NCI-H1105 treated with DMSO at 0.1 percent for 48 hours (cell line): ENCODE measurements at regions not wholly inside any gene's neighbourhood (a gene's known extent, or its start where the extent isn't known, plus 50 kb on each side); places are given as distances from the start of the nearest gene placed in this dataset.
"Not testable (repeated sequence)": the region's sequence is repeated elsewhere in the genome, so short reads cannot be mapped to it uniquely, and the experiment has no call there.

Experiments used
- DNase-seq: peaks from one replicate; lab custom pipeline; 2025; lab: John Stamatoyannopoulos, UW

DNA sequence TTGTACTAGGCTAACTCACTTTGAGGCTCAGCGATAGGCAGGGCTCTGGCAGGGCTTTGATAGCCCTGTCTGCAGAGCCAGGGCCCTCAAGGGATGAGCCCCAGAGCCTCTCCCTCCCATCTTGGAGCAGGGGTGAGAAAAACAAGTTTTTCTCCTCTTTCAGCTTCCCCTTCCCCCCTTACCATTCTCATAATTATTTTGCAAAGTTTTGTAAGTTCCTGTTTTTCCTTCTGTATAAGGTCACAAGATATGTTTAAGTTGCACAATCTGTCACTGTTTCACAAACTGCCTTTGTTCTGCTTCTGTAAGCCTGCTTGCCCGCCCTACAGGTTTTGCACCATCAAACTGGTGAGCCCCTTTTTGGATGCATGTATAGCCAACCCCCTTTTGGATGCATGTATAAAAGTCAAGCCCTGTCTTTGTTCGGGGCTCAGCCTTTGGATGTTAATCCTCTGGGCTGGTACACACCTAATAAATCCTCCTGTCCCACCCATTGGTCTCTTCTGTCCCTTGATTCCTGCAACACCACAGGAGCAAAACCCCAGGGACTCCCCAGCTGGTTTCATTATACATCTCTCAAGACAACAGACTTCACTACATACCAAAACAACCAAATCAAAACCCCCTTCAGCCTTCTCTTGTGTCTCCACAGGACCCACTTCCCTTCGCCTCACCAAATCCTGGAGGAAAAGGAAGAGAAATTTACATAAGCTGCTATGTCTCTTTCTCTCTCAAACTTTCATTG lies 52.5 kb upstream of the RESF1 start:
- DNase-seq: no peak

DNA sequence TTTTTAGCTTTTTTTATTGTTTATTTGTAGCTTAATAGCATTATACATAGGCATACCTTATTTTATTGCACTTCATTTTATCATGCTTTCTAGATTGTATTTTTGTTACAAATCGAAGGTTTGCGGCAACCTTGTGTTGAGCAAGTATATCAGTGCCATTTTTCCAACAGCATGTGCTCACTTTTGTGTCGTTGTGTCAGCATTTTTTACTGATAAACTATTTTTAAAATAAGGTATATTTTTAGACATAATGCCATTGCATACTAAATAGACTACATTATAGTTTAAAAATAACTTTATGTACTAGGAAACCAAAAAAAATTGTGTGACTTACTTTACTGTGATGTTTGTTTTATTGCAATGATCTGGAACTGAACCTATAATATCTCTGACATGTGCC lies 56.2 kb upstream of the RESF1 start:
- DNase-seq: no peak

GRCh38 chr12:31900271-31900670 lies 58.9 kb upstream of the RESF1 start:
- DNase-seq: no peak

DNA sequence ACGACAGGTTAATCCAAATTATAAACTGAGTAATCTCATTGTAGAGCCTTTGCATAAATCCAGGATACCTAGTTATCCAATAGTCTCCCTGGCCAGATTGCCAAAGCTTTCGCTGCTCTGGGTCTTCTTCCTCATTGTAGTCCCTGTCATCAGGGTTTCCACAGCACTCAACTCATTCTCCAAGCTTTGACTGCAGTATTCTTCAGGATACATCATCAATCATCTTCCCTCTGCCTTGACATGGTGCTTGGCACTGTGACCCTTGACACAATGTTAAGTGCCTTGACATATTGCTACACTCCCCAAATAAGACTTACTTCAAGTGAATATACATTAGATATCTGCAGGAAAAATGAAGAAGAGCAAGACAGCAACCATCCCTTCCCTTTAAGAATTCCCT lies 60.1 kb upstream of the RESF1 start:
- no peak for DNase-seq

DNA sequence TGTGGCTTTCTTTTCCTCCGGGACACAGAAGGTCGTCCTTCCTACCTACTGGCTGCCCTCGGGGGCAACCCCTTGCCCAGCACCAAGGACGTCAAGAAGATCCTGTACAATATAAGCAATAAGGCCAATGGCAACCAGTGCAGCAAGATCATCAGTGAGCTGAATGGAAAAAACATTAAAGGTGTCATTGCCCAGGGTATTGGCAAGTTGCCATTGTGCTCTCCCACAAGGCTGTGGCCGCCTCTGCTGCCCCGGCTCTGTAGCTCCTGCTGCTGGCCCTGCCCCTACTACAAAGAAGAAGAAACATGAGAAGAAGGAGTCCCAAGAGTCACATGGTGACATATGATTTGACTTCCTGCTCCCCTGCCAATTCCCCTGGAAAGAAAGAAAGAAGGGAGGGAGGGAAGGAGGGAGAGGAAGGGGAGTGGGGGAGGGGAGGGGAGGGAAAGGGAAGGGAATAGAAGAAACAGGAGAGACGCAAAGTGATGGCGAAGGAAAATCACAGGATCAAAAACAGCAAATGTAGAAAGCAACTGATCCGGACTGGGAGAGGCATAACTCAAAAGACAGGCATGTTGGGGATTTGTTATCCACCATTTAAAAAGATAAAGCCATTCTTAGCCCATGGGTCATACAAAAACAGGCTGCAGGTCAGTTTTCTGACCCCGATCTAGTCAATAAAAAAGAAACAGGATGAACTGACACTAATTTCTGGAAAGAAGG lies 61.3 kb upstream of the RESF1 start:
- DNase-seq: peak; percentile 50

GRCh38 chr12:31897092-31897491 lies 62.1 kb upstream of the RESF1 start:
- not testable (repeated sequence) for DNase-seq

- no peak for DNase-seq
Observed at GRCh38 chr12:31896514-31897039, 62.6 kb upstream of the RESF1 start.

DNA sequence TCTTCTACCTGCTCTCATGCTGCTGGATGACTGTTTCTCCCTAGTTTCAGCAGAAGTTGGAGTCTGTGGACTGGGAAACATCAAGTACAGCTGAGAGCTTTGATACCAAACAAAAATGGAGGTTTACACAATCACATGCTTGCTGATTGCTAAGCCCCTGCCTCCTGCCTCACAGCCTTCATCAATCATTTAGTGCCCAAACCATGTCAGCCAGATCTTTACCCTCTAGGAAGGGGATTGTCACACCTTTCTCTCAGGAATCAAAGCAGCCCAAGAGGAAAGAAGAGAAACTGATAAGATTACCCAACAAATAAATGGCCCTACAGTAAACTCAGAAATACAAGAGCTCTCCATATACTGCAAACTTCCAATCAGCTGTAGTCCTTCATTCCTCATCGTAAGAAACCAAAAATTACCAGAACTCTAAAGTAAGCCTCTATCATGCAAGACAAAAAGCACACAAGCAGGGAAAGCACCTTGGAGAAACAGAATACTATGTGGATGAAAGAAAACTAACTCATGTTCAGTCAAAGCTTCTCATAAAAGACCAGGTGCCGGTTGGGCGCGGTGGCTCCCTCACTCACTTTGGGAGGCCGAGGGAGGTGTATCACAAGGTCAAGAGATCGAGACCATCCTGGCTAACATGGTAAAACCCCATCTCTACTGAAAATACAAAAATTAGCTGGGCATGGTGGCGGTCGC lies 63.6 kb upstream of the RESF1 start:
- DNase-seq: no peak

- no peak for DNase-seq
Observed at GRCh38 chr12:31890295-31891285, 68.6 kb upstream of the RESF1 start.

GRCh38 chr12:31887109-31887811 lies 72.0 kb upstream of the RESF1 start:
- DNase-seq: no peak

GRCh38 chr12:31882682-31883081 lies 76.5 kb upstream of the RESF1 start:
- DNase-seq: not testable (repeated sequence)

DNA sequence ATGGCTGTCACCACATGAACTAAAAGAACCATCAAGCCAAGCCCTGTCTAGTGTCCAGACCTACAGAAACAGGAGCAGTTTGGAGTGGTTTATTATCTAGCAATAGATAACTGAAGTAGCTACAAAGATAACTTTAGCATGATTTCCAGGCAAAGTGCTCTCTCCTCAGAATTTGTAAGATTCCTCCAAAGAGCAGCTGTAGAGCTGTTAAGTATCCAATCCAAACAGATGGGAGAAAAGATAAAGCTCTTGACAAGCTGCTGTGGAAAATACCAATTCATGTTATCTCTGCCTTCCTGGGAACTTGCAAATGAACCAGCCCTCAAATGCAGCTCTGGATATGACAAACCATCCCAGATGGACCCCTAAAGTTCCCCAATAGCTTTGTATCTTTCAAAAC lies 78.9 kb upstream of the RESF1 start:
- DNase-seq: no peak

GRCh38 chr12:31877884-31878283 lies 81.3 kb upstream of the RESF1 start:
- DNase-seq: no peak

GRCh38 chr12:31876568-31877424 lies 82.4 kb upstream of the RESF1 start:
- no peak for DNase-seq

DNA sequence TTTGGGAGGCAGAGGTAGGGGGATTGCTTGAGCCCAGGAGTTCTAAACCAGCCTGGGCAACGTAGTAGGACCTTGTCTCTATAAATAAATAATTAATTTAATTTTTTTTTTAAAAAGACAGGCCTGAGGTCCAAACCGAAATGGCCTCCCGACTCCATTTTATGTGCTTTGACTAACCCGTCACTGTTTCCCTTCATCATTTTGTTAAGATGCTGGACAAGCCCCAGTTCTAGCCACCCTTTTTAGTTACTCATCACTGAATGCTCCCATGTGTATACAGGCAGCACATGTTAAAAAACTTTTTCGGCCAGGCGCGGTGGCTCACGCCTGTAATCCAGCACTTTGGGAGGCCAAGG lies 83.6 kb upstream of the RESF1 start:
- no peak for DNase-seq

DNA sequence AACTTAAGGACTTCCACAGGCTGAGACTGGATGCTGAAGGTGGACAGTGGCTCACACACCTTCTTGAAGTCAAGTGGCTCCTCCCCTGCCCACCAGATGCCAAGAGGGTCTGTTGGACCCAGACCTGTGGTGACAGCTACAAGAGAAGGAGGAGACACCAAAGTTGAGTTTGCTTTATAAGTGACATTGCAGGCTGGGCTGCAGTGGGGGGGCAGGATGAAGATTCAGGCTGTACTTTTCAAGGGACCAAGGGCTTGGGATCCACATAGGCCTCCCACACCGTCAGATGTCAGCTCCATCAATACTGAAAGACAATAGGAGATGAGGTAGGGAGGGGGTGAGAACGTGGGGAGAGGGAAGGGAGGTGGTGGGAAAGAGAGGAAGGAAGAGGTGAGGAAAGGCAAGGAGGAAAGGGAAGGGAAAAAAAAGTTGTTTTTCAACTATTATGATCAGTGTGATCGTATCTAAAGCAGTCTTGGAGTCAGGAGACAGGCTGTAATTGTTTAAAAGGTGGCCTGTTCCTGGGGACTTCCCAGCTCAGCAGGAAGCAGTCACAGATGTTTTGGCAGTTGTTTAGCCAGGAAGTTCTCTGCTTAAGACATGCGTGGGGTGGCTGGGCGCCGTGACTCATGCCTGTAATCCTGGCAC lies 84.1 kb upstream of the RESF1 start:
- DNase-seq: no peak

- no peak for DNase-seq
Observed at GRCh38 chr12:31872831-31873604, 86.2 kb upstream of the RESF1 start.

GRCh38 chr12:31869972-31870371 lies 89.2 kb upstream of the RESF1 start:
- DNase-seq: no peak

DNA sequence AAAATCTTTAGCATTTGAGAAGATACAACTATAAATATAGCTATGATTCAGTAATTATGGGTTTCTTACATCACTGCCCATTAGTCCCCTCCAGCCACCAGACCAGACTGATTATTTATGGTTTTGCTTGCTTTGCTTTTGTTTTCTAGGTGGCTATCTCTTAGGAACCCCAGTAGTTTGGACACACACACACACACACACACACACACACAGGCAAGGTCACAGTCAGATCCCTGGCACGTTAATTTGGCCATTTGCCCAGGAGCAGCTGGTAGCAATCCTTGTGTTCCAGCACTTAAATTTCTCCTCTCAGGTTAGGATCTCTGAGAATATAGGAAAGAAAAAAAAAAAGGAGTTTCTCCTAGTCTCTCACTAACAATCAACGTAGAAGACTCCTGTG lies 90.2 kb upstream of the RESF1 start:
- peak; percentile 94 for DNase-seq
